ENCODE measurements at regions not wholly inside any gene's neighbourhood (a gene's known extent, or its start where the extent isn't known, plus 50 kb on each side); places are given as distances from the start of the nearest gene placed in this dataset.

- TF ChIP-seq EZH2 (IDR thresholded peaks at IDR 0.05; ENCODE audit: insufficient read depth, poor library complexity, severe bottlenecking) = no peak
- no peak for TF ChIP-seq EZH2phosphoT487 (IDR thresholded peaks at IDR 0.05; ENCODE audit: insufficient read depth, low read depth)
These were observed 451.4 kb upstream of the VSTM2A start for GRCh38 chr7:54090652-54091213.
